ENCODE measurements at regions not wholly inside any gene's neighbourhood (a gene's known extent, or its start where the extent isn't known, plus 50 kb on each side); places are given as distances from the start of the nearest gene placed in this dataset.

- TF ChIP-seq CTCF (IDR thresholded peaks at IDR 0.05), result no peak
- no peak for TF ChIP-seq POLR2AphosphoS5 (IDR thresholded peaks at IDR 0.05)
These were observed 282.0 kb downstream of the SEC14L1 start for GRCh38 chr17:77422748-77423113.

All from breast epithelium (tissue), 3 donors.